ENCODE measurements at regions not wholly inside any gene's neighbourhood (a gene's known extent, or its start where the extent isn't known, plus 50 kb on each side); places are given as distances from the start of the nearest gene placed in this dataset.

DNA sequence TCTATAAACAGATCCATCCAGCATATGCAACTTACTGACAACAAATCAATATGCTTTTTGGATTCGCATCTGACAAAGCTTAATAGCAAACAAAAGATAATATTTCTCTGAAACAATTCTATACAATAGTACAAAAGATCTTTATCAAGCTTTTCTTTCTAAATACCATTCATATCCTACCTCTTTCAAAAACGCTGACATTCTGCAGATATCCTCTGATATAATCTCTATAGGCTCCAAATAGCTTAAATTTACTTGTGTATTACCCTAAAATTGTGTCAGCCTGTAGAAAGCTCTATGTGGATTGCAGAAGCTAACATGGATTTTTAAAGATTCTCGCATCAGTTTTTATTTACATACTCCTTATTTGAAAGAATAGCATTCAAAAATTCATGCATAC lies 260.6 kb downstream of the GASK1B start:
- no peak for TF ChIP-seq GATA1 (IDR thresholded peaks at IDR 0.05; ENCODE audit: low read depth, low read length)
- TF ChIP-seq POLR2A (IDR thresholded peaks at IDR 0.05; ENCODE audit: low read length) = no peak
- DNase-seq = no peak

- DNase-seq = no peak
- TF ChIP-seq GATA1 (IDR thresholded peaks at IDR 0.05; ENCODE audit: low read depth, low read length) (no peak), POLR2A (IDR thresholded peaks at IDR 0.05; ENCODE audit: low read length) (no peak)
Measured at GRCh38 chr4:157911662-157912061, 261.2 kb downstream of the GASK1B start.

GRCh38 chr4:157908691-157909090 lies 264.1 kb downstream of the GASK1B start:
- no peak for DNase-seq
- no peak for TF ChIP-seq GATA1 (IDR thresholded peaks at IDR 0.05; ENCODE audit: low read depth, low read length)
- TF ChIP-seq POLR2A (IDR thresholded peaks at IDR 0.05; ENCODE audit: low read length) = no peak

GRCh38 chr4:157908031-157908430 lies 264.8 kb downstream of the GASK1B start:
- no peak for TF ChIP-seq POLR2A (IDR thresholded peaks at IDR 0.05; ENCODE audit: low read length)
- no peak for TF ChIP-seq GATA1 (IDR thresholded peaks at IDR 0.05; ENCODE audit: low read depth, low read length)

GRCh38 chr4:157907226-157907946 lies 265.4 kb downstream of the GASK1B start:
- DNase-seq = no peak
- TF ChIP-seq POLR2A (IDR thresholded peaks at IDR 0.05; ENCODE audit: low read length) (no peak), GATA1 (IDR thresholded peaks at IDR 0.05; ENCODE audit: low read depth, low read length) (no peak)

More at GRCh38 chr4:157908031-157908430, 264.8 kb downstream of the GASK1B start:
- DNase-seq = no peak

- no peak for DNase-seq
- no peak for TF ChIP-seq GATA1 (IDR thresholded peaks at IDR 0.05; ENCODE audit: low read depth, low read length)
- no peak for TF ChIP-seq POLR2A (IDR thresholded peaks at IDR 0.05; ENCODE audit: low read length)
Measured at GRCh38 chr4:157898836-157899605, 273.8 kb downstream of the GASK1B start.

DNA sequence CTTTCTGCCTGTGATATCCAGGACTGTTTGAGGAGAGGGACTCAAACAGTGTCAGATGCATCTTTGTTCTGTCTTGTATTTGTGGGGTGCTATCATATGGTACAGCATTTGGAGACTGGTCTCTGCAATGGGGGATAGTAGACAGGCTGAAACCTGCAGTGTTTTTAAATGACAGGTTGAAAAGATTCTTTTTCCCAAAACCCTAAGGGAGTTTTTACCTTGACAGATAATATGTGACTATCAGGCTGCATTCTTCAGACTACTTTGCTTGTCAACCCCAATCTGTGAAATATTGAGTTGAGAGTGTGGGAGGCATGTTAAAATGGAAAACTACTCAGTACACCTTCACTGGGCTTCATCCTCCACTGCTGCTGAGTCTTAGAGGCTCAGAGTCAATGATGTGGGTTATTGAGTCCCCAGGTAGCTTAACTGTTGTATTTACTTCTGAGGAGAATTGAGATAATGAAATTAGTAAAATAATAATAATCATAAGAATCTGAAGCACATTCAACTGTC lies 274.9 kb downstream of the GASK1B start:
- TF ChIP-seq POLR2A (IDR thresholded peaks at IDR 0.05; ENCODE audit: low read length) (no peak), GATA1 (IDR thresholded peaks at IDR 0.05; ENCODE audit: low read depth, low read length) (no peak)
- no peak for DNase-seq

GRCh38 chr4:157896726-157897125 lies 276.1 kb downstream of the GASK1B start:
- TF ChIP-seq GATA1 (IDR thresholded peaks at IDR 0.05; ENCODE audit: low read depth, low read length) (no peak), POLR2A (IDR thresholded peaks at IDR 0.05; ENCODE audit: low read length) (no peak)
- DNase-seq = no peak

DNA sequence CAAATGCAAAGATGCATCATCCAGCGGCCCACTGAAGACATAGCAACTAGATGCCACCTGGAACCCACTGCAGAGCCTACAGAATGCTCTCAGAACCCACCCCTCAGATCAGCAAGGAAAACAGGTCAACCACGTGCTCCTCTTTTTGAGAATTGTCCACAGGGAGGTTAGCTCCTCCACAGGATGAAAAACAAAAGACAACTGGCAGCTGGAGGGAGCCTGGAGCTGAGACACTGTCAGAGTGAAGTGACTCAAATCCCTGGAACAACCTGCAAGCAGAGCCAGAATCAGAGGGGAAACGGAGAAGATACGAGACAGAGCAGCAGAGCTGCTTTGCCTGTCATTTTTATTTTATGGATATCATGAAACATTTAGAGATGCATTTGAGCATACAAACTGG lies 277.6 kb downstream of the GASK1B start:
- DNase-seq = no peak
- TF ChIP-seq POLR2A (IDR thresholded peaks at IDR 0.05; ENCODE audit: low read length) (no peak), GATA1 (IDR thresholded peaks at IDR 0.05; ENCODE audit: low read depth, low read length) (no peak)

DNA sequence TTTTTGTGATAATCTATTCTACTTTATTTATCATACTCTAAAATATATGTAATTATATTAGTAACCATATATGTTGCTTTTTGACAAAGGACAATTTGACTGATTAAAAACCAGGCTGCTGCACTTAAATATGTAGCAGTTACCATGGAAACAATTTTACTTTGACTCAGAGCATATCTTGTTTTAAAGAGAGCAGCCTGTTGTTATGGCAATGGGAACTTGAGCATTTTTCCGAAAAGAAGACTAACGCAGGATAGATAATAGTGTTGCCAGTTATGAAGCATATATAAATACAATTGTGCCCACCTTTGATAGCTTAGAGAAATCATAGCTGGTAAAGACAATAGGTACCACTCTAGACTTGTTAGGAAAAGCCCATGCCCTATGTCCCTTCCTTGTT lies 283.0 kb downstream of the GASK1B start:
- TF ChIP-seq POLR2A (IDR thresholded peaks at IDR 0.05; ENCODE audit: low read length) = no peak
- no peak for TF ChIP-seq GATA1 (IDR thresholded peaks at IDR 0.05; ENCODE audit: low read depth, low read length)
- DNase-seq = no peak

DNA sequence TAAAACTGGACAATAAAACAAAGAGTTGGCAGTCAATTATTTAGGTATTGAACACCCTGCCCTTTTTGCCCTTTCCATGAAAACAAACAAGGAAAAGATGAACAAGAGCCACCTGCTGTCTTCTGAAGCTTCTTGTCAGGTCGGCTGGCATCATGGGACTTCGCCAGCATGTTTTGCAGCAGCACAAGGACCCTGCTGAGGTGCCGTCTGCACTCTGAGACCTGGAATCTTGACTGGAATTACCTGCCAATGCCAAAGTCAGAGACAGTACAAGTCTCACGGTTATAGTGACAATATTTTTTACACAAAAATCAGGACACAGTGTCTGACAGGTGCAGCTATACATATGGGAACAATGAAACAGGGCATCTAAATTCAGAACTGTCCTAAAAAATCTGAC lies 284.5 kb downstream of the GASK1B start:
- no peak for DNase-seq
- TF ChIP-seq POLR2A (IDR thresholded peaks at IDR 0.05; ENCODE audit: low read length) = no peak
- no peak for TF ChIP-seq GATA1 (IDR thresholded peaks at IDR 0.05; ENCODE audit: low read depth, low read length)

DNA sequence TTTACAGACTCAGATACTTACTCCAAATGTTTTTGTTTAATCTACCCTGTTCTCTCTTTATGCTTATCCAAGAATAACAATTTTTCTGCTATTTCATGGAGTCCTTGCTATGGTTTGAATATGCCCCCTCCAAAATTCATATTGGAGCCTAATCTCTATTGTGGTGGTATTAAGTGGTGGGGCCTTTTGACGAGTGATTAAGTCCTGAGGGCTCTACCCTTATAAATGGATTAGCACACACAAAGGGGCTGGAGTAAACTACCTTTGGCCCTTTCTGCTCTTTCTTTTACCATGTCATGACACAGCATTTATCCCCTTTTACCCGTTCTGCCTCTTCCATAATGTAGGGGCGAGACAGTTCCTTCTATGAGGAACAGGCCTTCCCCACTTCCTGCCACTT lies 285.5 kb downstream of the GASK1B start:
- DNase-seq = no peak

DNA sequence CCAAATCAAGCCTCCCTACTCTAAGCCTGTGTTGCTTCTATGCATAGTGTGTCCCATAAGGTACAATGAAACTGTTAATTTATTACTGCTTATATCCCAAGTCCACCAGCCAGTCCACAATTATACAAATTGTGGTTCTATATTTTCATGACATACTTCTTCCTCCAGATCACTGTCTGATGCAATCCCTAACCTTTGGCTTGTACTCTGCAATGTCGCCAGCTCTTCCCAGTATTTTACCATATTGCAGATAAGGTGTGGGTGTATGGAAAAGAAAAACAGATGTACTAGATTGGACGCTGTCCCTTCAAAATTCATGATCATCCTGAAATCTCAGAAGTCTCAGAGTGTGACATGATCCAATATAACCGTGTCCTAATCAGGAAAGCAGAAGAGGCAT lies 286.2 kb downstream of the GASK1B start:
- TF ChIP-seq POLR2A (IDR thresholded peaks at IDR 0.05; ENCODE audit: low read length) = no peak
- no peak for TF ChIP-seq GATA1 (IDR thresholded peaks at IDR 0.05; ENCODE audit: low read depth, low read length)
- no peak for DNase-seq

More for the DNA sequence above, 285.5 kb downstream of the GASK1B start:
- TF ChIP-seq GATA1 (IDR thresholded peaks at IDR 0.05; ENCODE audit: low read depth, low read length) = no peak
- no peak for TF ChIP-seq POLR2A (IDR thresholded peaks at IDR 0.05; ENCODE audit: low read length)

DNA sequence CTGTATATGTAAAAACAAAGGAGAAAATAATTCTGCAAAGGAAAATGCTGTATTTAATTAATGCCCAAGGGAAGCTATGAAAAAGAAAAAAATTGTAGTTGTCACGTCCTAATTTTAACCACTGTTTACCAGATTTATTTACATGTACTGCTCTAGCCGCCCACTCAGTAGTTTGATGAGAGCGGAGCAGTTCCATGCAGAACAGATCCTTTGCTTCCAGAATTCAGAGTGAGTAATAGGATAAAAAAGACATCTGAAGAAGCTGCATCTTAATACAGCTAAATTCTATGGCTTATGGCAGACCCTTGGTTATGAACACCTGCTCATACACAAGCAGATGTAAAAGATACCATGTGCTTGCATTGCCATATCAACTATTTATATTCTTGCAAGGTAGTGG lies 287.0 kb downstream of the GASK1B start:
- TF ChIP-seq POLR2A (IDR thresholded peaks at IDR 0.05; ENCODE audit: low read length) = no peak
- TF ChIP-seq GATA1 (IDR thresholded peaks at IDR 0.05; ENCODE audit: low read depth, low read length) = no peak
- DNase-seq = no peak

Data from erythroblast (primary cell).